CD4-positive, alpha-beta T cell treated with Interleukin-21 for 1 hour (primary cell): ENCODE measurements at regions not wholly inside any gene's neighbourhood (a gene's known extent, or its start where the extent isn't known, plus 50 kb on each side); places are given as distances from the start of the nearest gene placed in this dataset.

ENCODE experiments used
- DNase-seq: peaks from one replicate; pipeline ENCODE4 v3.0.0-alpha.2; 2020

DNA sequence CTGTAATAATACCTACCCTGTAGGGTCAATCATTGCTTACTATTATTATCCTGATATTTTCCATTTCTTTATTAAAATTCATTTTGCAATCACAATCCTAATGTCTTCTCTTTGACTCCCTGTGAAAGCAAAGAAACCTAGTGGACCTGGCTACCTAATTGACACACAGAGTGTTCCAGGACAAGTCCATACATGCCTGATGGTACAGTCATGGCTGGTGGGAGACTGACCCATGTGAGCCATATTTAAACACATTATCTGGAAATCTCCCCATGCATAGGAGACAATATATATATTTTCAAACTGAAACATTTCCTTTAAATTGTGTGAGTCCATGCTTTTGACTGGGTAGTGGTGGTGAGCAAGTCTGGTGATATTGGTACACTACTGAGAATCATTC is 230.6 kb upstream of the DACH1 start:
- DNase-seq, result no peak

DNA sequence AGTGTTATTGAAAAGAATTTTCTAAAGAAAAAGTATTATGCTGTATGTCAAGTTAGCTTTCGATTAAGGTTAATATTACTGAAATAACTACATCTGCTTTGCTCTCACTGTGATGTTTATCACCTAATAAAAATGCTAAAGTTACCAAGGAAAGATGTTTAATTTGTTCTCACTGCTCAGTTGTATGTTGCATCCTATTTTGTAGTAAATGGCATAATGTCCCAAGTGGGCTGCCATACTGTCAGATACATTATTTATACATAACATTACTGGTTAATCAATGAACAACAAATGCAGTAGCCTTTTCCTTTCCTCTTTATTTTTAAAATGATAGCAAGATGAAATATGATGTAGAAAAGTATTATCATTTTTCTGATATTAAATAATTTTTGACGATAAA is 226.3 kb upstream of the DACH1 start:
- no peak for DNase-seq

DNA sequence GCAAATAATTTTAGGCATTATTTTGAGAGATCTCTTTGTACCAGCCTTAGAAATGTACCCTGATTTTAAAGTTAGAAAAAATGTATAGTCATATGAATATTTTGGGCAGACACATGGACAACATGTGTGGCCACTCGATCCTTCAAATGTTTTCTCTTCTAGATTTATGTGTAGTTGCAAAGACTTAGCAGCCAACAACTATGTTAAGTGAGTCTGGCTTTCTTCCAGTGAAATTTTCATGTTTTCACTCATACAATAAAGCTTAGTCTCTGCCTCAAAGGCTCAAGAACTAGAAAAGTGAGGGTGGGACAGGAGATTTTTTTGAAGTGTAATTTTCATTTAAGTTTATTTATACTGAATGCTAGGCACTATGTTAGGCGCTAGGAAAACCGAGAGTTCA is 207.7 kb upstream of the DACH1 start:
- no peak for DNase-seq

DNA sequence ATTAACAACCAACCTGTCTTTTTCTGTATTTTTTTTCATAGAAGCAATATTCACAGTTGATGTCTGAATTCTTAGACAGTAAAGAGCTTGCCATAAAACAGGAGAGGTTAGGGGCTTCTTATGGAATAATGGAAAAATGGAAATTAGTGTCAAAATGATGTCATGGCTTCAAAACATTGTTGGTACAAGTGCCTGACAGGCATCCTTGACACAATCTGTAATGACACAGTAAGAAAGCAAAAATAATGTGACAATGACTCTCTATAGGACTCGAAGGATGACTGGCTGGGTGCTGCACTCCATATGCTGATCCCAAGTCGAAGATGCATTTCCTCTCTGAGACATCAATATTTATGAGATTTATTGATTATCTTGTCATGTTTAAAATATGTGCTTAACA is 205.3 kb upstream of the DACH1 start:
- no peak for DNase-seq

DNA sequence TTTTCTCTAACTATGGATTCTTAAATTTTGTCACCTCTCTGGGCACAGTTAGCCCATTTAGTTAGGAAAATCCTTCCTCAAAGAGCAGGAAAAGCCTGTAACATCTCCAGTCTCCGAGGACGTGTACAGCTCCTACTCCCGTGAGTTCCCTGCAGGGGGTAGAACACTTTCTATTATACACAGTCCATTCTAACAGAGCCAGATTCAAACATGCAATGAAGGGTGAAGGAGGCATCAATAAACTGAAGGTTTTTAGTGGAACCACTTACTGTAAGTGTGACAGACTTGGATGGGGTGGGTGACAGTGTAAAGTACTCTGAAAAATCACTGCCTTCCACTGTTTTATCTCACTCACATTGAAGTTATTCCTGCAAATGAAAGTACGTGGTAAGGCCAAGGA is 204.7 kb upstream of the DACH1 start:
- no peak for DNase-seq

DNA sequence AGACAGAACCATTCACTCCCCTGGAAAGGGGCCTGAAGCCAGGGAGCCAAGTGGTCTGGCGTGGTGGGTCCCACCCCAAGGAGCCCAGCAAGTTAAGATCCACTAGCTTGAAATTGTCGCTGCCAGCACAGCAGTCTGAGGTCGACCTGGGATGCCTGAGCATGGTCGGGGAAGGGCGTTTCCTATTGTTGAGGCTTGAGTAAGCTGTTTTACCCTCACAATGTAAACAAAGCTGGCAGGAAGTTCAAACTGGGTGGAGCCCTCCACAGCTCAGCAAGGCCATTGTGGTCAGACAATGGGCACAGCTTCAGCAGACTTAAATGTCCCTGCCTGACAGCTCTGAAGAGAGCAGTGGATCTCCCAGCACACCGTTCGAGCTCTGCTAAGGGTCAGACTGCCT is 195.6 kb upstream of the DACH1 start:
- DNase-seq, result no peak

DNA sequence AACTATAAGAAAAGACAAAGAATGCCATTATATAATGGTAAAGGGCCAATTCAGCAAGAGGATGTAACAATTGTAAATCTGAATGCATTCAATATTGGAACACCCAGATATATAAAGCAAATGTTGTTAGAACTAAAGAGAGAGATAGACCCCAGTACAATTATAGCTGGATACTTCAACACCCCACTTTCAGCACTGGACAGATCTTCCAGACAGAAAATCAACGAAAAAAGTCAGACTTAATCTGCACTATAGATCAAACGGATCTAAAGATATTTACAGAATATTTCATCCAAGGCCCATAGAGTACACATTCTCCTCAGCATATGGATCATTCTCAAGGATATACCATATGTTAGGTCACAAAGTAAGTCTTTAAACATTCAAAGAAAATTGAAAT is 194.6 kb upstream of the DACH1 start:
- DNase-seq, result no peak

DNA sequence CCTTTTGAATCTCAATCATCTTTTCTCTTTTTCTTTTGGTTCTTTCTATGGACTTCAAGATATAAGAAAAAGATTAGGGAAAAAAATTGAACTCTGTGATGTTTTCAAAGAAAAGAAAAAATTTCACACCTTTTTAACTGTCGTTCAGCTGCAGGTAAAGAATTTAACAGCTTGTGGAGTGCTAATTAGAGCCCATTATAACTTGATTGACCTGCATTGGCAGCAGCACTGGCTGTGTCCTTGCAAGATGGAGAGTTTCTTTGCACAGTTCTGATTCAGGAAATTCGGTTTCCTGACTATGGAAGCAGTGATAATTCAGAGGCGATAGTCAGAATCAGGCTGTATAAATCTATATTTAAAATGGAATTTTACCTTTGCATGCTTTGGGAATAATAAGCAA is 183.2 kb upstream of the DACH1 start:
- no peak for DNase-seq

DNA sequence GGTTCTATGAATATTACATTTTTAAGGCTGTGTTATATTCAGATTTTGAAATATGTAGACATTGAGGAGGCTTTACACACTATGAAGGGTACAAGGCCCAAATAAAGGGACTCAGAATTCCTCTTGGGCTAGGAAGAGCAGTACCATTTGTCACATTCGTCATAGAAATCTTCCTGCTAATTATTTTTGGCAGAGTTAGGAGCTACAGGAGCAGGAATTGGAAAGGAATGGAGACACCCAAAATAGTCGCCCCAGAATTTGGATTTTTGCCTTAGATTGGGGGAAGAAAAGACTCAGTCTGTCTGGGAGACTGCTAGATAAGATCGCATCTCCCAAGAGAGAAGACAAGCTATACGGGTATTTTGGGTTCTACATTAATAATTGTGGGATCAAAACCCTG is 176.4 kb upstream of the DACH1 start:
- DNase-seq, result no peak

DNA sequence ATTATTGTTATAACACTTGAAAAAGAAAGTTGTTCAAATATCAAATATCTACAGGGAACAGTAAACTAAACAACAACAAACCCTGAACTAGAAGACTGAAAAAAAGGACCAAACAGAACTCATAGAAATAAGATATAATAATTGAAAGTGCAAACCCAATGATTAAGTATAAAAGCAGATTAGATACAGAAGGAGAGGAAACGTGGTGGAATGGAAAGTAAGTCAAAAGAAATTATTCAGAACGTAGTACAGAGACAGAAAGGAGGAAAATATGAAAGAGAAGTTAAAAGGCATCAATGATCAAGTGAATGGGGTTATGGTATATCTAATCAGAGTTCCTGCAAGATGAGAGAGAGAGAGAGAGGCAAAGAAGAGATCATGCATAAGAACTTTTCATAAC is 174.2 kb upstream of the DACH1 start:
- no peak for DNase-seq

DNA sequence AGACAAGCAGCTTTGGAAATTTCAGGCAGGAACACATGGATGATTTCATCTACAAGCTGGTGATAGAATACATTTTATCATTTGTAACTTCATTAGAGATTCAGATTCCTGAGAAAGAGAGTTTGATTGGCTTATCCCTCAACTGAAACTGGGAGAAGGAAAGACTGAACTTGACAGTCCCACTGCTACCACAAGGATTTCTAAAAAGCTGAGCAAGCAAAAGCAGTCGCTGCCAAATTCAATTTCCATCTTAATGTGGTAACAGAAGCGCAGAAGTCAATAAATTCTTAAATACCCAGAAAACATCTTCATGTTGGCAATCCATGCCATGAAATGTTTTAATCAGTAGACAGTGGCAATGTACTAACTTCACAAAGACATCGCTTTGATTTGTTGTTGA is 172.1 kb upstream of the DACH1 start:
- no peak for DNase-seq

DNA sequence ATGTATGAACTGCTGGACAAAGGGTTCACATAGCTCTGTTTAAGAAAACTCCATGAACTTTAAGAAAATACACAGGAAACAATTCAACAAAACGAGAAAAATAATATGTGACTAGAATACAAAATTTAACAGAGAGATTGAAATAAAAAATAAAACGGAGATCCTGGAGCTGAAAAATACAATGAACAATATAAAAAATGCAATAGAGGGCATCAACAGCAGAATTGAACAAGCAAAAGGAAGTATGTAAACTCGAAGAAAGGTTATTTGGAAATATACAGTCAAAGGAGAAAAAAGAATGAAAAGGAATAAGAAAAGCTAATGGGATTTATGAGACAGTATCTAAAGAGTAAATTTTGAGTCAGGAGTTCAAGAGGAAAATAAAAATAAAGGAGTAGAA is 163.0 kb upstream of the DACH1 start:
- DNase-seq, result no peak

DNA sequence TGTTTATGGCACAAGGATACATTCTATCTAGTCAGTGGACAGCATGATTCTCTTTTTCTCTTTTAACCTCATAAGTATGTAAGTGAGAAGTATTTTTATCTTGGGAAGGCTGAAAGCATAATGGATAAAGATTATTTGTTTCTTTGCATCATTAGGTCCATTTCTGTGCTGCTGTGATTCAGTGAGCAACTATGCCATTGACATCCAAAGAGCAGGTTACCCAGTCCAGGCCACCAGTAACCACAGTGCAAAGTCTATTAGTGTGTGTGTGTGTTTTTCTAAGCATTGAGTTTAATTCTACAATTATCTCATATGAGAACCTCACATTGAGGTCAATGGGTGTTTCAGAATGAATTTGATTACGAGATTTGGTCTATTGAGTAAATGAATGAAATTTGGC is 158.8 kb upstream of the DACH1 start:
- DNase-seq, result no peak

DNA sequence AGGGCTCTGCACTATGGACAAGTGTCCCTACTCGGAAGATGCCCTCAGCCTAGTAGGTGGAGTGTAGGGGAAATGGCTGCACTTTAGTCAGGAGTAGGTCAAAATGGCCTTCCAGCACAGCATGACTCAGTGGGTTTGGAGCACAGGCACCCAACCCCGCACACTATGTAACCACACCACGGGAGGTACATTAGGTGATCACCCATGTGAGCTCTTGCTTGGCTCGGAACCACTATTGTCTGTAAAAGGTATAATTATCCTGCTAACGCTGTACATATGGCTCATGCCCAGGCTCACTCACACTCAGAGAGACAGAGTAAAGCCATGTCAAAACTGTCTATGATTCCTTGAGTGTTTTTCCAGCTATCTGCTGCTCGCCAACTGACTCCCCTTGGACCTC is 156.9 kb upstream of the DACH1 start:
- DNase-seq, result no peak

DNA sequence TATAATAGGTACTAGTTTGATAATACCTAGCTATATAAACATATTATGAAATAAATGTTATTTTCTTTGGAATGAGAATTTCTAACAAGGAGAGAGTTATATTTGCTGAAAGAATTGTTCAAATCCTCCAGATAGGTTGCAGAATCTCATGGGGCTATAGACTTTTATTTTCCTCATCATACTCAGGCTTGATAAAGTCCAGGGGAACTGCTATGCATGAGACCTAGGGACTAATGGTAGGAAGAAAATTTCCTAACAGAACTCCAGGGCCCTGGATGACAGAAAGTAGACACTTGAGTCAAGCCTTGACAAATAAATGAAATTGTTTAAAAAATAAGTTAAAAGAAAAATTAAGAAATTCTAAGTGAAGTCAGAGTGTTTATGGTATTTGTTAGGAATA is 138.5 kb upstream of the DACH1 start:
- DNase-seq, result no peak

DNA sequence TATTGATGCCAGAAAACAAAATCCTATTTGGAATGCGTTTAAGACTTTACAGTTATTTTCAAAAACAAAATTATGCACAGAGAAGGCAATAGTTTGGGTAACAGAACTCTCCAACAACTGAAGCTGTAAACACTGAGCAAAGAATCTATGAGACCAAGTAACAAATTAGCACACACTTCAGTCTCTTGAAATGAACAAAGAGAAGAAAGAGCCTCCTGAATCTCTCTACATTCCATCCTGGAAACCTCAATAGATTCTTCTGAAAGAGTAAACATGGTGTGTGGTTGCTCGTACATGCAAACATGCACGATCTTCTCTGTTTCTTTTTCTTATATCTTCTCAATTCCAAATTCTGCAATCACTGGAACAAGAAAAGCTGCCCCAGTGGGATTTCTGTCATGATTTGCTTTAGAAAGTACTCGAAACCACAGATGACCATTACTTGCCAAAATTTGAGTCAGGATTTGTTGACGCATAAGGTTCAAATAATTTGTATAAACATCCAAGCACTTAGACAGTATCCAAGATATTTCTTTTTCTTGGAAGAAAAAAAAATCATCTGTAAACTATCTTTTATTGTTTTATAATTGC is 137.9 kb upstream of the DACH1 start:
- DNase-seq, result no peak

DNA sequence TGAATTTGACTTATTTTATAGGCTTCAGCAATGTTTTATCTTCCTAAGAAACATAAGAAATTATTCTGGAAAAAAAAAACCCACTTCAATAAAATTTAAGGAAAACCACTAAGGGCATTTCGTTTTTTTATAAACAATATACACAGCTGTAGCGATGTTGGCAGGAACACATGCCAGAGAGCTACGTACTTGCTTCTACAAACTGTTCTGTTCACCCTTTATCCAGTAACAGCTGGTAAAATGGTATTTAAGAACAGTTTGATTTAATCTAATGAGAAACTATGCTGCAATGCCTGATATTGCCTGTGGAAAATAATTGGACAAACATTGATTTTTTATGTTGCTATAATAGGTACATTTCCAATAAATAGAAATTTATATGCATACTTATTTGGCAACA is 137.2 kb upstream of the DACH1 start:
- no peak for DNase-seq

DNA sequence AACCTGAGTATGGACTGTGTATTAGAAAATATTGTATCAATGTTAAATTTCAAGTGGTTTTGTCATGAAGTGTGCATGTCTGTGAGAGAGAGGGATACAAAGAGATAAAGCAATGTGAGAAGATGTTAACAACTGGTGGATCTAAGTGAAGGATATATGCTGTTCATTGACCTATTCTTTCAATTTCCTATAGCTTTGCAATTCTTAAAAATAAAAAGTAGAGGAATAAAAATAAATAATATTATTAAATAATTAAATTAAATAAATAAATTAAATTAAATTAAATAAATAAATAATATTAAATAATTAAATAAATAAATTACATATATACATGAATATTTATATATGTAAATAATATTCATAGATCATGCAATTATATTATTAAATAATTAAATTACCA is 131.2 kb upstream of the DACH1 start:
- no peak for DNase-seq

DNA sequence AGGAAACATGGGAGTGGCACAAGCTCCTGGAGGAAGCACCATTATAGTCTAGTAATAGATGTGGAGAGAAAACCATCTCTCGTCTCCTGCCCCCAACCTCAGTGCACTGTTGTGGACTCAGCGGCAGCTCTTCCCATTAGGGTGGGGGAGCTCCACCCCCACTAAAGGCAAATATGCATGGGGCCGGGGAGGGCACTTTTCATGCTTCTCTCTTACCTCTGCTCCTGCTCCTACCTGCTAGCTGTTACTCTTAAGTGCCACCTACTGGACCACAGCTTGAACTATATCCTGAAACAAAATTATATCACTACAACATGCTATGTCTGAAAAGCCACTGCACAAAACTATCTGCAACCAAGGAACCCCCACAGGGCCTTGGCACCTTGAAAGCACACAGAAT is 112.6 kb upstream of the DACH1 start:
- no peak for DNase-seq

DNA sequence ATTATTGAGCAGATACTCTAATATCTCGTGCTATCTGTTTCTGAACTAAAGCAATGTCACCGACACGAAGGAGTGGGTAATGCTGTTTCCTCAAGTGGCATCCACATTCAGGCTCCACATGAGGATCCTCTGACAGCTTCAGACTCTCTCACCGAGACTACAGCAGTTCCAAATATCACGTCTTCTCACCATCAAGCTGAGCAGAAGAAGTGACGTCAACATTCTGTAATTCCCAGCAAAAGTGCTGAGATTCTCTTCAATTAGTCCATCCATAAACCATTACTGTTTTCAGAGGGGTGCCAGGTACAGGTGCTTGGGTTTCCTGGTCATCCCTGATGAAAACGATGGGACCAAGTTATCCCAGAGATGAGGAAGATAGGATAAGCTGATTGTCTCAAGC is 110.0 kb upstream of the DACH1 start:
- DNase-seq, result no peak

DNA sequence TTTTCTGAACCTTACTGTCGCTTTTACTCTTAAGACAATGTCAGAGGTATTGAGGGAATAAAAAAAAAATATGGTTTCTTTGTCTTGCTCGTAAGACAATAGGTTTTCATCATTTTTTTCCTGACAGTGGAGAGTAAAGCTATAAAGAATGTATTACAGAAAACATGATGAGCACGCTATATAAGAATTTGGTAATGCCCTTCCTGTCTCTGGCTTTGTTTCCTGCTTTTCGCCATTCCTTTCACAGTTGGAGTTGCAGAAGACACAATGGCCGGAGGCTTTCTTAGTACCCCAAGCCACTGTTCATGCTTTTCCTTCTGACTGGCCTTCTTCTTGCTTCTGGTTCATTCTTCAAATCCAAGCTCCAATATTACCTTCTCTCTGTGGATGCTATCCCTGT is 101.0 kb upstream of the DACH1 start:
- DNase-seq, result no peak

DNA sequence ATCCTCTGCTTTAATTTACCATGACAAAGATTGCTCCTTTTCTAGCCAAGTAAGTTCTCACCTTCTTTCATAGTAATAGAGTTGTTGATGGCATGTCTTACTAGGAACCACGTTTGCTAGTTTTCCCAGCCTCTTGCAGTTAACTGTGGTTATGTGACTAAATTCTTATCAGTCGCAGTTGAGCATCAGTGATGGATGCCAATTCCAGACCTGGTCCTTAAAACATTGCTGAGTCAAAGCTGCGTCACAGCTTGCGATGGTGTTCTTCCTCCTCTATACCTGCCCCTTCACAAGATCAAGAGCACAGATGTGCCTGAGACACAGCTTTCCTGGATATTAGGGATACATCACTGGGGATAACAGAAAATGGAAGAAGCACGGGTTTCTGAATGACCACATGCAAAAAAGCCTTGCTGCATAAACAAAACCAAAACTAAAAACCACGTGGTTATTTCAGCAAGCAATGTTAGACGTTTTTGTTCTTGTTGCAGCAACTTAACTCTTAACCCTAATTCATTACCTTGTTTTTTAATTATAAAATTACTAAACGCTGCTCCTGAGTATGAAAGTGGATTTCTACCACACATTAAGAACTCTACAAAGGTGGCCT is 97.6 kb upstream of the DACH1 start:
- DNase-seq, result no peak

DNA sequence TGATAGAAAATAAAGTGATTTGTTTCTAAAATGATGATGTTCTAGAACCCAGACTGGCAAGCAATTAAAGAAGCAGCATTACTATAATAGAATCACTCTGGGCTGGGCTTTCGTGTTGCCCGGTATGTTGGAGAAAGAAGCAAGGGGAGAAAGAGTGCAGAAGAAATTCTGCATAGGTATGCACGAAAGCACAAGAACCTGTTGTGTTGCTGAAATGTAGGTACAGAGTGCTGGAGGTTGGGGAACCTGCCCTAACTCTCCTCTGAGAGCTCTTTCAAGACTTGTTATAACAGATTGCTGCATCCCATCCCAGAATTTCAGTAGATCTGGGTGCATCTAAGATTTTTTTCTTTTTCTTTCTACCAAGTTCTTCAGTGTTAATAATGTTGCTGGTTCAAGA is 95.7 kb upstream of the DACH1 start:
- DNase-seq, result no peak

DNA sequence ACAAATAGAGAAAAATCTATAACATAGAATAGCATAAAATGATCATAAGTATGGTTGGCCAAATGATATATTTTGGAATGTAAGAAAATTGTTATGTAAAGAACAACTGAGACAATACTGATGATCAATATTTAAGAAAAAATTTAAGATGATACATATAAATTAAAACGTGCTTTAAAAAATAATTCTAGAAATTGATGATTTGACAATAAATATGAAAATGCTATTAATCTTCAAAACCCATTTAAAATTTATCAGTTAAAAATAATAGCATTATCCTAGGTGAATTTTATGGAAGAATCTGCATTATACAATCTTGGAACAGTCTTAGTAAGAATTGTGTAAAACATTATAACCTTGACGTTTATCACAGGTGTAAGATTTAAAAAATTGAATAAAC is 95.1 kb upstream of the DACH1 start:
- no peak for DNase-seq

DNA sequence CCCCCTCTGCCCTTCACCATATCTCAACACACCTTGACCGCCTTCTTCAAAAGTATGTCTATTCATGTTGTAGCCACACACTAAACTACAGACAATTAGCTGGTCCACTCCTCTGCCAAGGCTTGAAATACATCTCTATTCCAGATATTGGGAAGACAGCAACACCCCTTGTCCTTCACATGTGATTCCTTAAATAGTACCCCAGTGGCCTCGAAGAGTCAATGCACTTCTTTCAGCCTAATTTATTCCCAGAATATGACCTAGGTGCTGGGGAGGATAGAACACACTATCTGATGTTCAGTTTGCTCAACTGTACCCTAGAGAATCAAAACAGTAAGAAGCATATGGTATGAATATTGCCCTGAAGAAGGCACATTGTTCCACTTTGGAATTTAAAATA is 82.4 kb upstream of the DACH1 start:
- no peak for DNase-seq

DNA sequence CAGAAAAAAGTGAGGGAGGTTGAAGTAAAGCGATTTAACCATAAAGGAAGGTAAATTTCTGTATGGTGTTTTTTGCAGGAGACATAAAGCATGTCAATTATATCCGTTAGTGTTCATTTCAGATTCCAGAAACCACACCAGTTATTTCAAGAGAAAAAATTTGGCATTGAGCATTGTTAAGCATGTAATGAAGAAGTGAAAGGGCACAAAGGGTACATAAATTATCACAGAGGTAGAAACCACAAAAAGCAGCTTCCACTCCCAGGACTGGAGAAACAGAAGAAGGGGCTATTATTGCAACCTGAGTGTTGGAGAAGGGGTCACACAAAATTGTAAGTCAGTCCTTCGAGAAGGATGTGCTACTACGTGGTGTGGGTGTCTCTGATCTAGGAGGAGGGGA is 72.2 kb upstream of the DACH1 start:
- DNase-seq, result no peak
